HPDE6-E6E7 (cell line): ENCODE measurements at regions not wholly inside any gene's neighbourhood (a gene's known extent, or its start where the extent isn't known, plus 50 kb on each side); places are given as distances from the start of the nearest gene placed in this dataset.
A peak's percentile ranks its signal among the peaks of the same experiment; 100 is the strongest.

Experiments used
- DNase-seq: peaks from one replicate; pipeline ENCODE4 v3.0.0; 2011; ENCODE audit warnings: missing footprints; ENCODE audit errors: extremely low spot score

DNA sequence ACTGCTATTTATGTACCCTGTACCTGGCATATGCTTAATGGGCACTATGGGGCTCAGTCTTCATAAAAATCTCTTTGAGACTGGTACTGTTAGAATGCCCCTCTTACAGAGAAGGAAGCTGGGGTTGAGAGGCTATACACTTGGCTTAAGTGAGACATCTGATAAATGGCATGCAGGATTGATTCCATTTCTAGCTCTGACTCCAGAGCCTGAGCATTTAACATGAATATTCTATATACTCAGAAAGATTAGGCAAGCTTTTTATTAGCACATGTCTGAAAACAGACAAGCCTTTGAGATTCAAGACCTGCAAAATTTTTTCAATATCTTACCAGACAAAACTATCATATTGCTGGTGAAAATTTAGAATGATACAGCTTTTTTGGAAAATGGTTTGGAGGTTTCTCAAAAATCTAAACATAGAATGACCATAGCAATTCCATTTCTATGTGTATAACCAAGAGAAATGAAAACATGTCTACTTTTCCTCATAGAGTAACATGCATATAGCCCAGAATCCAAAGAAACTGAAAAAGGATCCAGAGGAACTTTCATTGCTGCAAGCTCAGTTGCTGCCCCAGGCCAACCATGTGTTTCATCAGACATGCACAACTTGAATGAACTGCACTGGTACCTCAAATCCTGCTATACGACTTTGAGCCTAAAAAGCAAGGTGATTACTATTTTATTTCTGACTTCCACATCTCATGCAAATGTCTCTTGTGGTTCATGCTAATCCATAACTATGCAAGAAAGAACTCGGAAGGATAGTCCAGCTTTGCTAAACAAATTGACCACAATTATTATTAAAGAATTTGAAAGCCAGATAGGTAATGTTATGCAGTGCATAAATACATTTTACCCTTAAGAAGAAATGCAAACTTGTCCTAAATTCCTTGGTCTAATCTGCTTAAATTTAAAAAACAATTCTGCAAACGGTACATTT is 389.0 kb upstream of the GRIA1 start:
- no peak for DNase-seq

DNA sequence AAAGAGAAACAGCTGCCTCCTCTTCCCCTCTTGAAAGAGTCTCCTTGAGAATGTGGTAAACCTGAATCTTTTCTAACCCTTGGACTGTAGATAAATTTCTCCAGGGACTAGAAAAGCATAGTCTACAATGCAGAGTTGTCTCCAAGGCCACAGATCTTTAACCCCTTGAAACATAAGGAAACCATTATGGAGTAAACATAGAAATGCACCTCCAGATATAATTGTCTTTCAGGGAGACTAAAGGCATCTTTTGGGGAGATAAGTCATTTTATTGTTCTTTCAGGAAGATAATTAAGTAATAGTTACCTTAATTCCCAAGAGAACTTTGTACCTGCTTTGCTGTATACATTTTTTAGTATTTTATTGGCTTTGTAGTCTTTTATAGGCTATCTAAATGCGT is 373.6 kb upstream of the GRIA1 start:
- no peak for DNase-seq

DNA sequence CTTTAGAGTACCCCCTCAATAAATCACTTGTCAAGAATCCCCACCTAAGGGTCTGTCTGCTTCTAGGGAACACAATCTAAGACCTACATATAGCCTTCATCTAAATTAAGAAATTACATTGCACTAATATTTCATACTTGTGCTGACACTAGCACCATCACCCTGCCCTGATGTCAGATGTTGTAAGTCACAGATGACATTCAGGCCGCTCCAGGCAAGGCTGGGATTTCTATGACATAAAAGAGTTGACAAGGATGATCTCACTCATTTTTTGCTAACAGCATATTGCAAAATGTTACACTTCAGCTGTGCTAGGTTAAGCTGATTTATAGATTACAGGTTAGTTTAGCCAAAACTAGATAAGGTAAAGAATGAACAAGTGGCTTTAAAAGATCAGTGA is 372.5 kb upstream of the GRIA1 start:
- no peak for DNase-seq

DNA sequence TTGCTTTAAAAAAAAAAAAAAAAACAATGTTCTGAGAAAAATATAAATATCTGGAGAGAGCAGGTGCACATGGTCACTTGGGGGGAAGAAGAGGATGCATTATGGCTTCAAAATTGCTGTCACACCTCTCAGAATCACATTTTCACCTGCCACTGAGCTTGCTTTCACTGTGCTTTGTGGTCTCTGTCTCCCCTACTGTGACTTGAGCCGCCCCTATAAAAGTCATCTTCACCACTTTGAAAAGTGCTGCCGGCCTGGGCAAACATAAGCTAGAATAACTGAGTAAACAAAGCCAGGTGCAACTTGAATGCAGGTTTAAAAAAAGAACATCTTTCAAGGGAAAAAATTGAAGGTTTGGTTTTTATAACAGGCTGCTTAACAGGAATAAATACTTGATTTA is 368.1 kb upstream of the GRIA1 start:
- no peak for DNase-seq

DNA sequence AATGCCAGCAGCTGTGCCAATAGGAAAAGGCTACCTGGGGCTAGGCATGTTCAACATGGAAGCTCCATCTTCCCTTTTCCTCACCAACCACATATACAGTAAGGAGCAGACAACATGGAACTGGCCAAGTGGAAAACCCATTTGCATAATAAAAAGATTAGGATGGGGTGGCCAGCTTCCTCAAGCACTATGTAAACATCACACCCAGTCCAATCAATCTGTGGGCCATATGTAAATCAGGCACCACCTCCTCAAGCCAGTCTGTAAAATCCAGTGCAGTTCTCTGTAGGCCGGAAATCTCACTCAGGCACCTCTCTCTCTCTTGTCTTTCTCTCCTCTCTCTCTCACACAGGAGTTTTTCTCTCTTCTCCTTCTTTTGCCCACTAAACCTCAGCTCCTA is 360.2 kb upstream of the GRIA1 start:
- no peak for DNase-seq

DNA sequence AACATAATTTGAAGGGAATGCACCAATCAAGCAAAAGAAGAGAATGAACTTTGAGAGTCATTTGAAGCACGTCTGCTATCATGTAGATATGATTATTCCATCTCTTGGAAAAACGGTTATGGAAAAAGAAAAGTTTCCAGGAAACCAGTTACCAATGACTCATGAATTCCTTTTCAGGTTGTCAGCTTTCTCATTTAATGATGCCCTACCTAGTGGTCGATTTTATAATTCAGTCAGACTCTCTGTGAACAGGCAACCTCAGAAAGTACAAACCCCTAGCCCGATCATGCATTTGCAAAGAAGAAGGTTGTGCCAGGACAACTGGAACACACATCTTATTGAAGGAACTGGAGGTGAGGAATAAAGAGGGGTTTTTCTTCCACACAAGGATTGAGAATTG is 355.1 kb upstream of the GRIA1 start:
- peak; percentile 40 for DNase-seq

DNA sequence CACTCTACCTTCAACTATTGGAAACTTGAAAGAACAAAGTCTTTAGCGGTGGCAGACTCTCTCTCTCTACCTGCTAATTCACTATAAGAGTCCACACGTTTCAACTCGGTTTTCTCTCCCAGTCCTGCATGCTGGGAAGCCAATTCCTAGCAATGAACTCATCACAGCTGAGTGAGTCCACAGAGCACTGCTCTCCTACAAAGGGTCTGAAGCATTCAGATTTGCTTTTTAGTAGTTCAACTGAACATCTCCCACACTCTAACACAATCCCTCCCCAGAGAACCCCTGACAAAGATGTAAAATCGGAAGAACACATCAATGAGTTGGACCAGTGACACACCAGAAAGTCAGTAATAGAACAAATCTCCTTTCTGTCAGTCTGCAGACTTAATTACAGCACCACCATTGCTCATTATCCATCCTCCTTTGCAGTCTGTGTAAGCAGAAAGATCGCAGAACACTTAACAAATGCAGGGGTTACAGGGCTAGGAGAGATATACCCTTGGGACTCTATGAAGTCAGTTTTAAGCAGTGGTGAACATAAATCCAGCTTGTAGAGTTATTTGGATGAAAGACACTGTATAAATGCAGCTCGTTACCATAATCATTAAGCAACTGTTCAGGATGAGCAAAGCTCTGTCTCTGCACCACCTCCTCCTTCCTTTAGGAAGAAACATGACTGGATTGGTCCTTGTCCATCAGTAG is 353.4 kb upstream of the GRIA1 start:
- DNase-seq: no peak

DNA sequence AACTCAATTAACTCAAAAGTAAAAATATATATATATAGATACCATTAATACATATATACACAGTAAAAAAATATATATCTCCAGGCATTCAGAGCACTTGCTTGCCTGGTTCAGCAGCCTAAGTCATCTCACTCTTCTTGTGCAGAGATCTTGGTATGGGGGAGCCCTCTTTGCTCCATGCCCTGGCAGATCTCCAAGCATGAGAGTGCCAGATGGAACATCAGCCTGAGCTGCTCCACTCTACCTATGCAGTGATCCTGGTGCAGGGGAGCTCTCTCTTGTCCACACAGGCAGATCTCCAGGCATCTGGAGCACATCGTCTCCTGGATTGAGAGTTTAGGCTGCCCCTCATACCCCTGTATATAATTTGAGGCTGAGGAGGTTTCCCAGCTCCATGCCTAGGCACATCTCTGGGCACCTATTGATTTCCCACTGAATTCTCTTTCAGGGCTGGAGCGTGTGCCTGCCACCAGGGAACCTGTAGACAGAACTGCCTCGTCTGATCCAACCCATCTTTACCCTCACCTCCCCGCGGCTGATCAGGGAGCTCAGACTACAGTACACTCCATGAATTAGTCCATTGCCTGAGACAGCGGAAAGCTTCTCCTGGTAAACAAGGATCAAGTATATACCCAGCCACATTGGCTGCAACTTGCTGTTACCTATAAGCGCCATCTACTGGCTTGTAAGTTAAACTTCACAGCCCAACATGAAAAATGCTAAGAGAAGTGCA is 342.4 kb upstream of the GRIA1 start:
- DNase-seq: peak; percentile 43

DNA sequence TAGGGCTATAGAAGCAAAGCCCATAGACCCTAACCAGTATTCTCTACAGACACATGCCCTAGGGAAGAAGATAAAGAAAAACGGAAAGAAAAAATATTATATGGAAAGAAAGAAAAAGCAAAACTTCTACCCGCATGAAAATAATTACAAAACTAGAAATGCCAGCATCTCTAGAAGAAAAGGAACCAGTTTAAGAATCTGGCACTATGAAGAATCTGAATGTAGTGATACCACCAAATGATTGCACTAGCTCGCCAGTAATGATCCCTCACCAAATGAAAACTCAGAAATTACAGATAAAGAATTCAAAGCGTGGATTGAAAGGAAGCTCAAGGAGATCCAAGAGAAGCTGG is 341.9 kb upstream of the GRIA1 start:
- DNase-seq: no peak

DNA sequence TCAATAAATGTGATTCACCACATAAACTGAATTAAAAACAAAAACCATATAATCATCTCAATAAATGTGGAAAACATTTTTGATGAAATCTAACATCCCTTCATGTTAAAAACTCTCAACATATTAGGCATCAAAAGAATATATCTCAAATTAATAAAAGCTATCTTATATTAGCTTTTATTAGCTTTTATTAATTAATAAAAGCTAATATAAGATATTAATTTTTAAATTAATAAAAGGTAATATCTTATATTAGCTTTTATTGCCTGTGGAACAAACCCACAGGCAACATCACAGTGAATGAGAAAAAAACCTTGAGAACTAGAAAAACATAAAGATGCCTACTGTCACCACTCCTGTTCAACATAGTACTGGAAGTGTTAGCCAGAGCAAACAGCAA is 338.9 kb upstream of the GRIA1 start:
- no peak for DNase-seq

DNA sequence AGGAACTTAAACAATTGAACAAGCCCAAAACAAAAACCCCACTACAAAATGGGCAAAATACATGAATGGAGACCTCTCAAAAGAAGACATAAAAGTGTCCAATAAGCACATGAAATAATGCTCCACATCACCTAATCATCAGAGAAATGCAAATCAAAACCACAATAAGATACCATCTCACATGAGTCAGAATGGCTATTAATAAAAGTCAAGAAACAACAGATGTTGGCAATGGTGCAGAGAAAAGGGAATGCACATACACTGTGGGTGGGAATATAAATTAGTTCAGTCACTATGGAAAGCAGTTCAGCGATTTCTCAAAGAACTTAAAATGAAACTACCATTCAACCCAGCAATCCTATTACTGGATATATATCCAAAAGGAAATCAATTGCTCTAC is 337.4 kb upstream of the GRIA1 start:
- DNase-seq: no peak

DNA sequence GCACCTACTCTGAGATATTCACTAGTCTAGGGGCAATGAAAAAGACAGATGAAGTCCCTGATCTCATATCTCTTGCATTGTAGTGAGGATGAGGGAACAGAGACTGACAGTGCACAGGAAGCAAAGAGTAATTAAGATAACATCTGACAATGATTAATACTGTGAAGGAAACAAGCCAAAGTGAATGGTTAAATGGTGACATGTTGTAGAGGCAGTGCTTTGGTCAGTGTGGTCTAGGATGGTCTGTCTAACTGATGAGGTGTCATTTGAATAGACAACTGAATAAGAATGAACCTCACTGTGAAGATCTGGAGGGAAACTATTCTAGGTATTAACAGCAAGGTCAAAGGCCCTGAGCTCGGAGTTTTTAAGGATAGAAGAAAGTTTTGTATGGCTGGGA is 333.3 kb upstream of the GRIA1 start:
- no peak for DNase-seq

DNA sequence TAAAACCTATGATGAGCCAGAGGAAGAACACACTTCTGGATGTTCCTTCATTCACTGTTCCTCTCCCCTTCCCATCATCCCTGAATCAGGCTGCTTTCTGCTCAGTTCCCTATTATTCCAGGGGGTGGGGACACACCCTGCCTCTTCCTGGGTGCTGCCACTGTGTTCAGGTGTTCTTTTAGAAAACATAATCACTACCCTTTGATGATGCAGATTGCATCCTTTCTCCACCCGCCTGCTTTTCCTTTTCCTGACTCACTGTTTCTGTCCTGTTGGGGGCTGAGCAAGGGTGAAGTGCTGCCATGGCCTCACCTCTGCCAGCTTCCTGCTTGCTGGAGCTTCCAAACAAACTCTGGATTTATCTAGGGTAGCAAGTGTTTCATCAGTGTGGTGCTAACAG is 331.9 kb upstream of the GRIA1 start:
- DNase-seq: no peak

DNA sequence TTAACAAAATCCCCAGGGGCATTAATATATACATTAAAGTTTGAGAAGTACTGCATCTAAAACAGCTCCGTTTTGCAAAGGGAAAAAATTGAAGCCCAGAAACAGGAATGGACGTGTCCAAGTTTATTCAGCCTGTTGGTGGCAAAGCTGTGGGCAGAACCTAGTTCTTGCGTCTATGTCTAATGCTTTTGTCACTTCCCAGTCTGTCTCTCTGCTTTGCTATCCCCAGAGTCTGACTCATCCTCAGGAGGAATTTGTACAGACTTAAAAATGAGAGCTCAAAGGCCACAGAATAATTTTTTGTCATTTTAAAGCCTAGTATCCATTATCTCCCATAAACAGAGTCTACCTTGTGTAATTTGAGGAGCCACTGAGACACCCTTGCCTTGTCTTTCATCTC is 330.9 kb upstream of the GRIA1 start:
- DNase-seq: peak; percentile 26

DNA sequence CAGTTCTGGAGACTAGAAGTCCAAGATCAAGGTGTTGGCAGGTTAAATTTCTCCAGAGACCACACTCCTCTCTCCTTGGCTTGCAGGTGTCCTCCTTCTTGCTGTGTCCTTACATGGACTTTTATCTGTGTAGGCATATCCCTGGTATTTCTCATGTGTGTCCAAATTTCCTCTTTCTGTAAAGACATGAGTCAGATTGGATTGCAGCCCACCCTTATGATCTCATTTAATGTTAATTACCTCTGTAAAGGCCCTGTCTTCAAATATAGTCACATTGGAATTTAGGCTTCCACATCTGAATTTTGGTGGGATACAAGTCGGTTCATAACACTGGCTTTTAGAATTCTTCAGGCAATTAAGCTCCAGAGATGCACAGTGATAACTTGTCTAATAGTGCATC is 322.2 kb upstream of the GRIA1 start:
- DNase-seq: no peak

DNA sequence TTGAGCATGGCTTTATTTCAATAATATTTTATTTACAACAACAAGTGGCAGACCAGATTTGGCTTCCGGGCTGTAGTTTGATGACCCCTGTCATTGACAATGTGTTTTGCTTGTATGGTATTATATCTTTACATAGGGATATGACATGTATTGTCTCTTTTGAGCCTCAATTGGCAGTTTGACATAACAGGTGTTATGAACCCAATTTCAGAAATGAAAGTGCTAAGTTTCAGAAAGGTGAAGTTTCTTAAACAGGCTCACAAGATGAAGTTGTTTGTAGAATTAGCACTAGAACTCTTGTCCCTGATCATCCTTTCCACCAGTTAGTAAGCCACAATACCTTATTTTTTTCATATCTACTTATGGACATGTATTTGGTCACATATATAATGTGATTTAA is 303.0 kb upstream of the GRIA1 start:
- no peak for DNase-seq

DNA sequence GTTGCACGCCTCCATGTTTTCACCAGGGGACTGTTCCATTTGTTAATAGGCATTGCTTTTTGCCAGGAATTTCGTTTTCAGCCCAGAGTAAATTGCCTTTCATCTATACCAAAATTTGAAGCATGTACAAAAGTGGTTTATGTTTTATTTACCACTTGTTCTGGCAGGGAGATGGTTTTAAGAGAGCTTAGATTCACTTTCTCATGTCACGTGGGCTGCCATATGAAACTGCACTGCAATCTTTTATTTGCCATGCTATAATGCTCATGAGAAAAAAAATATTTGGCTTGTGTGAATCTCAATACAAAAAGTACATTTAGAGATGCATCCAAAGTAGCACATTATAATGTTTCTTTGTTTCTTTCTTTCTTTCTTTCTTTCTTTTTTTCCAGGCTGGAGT is 284.1 kb upstream of the GRIA1 start:
- DNase-seq: no peak

DNA sequence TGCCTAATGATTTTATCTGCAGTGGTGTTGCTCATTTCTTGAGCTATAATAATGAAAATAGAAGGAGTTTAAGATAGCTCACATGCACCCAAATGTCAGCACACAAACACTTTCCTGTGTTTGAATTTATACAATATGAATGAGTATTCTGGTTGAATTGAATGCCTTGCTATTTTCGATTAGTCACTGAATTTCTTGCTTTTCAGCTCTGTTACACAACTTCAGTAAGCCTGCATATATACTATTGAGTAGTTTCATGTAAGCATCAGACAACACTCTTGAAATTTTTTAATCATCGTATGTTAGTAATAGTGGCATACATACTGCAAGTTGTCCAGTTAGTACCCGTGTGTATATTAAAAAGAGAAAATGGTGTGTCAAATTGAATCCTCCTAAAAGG is 281.5 kb upstream of the GRIA1 start:
- DNase-seq: no peak

DNA sequence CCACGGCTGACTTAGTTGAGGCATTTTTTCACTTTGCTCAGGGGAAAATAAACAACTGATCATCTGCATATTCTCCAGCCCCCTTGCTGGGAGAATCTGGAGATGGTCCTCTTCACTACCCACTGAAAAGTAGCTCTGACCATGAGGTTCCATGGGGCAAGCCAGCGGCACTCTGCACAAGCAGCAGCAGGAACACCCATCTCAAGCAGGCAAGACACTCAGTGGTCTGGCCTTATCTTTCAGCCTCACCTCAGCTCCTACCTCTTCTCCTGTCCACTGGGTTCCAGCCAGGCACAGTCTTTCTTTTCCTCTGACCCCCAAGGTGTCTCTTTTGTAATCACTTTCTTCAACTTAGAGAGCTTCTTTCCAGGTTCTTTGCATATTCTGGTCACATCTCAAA is 280.8 kb upstream of the GRIA1 start:
- DNase-seq: no peak

DNA sequence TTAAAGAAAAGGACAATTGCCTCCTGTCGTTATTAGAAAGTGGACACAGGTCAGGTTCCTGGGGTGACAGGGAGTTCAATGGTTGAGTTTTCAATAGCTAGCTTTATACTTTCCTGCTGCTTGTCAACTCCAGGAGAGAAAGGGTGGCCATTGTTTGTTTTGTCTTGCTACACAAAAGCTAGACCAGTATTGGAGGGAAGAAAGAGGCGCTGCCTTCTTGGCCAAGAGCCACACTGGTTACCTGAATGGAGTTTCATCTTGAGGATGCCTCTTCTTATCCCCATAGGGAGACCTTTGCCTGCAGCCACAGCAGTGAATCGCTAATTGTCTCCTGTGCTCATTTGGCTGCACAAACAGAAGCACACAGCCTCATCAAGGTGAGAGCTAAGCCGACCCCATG is 279.4 kb upstream of the GRIA1 start:
- DNase-seq: no peak

DNA sequence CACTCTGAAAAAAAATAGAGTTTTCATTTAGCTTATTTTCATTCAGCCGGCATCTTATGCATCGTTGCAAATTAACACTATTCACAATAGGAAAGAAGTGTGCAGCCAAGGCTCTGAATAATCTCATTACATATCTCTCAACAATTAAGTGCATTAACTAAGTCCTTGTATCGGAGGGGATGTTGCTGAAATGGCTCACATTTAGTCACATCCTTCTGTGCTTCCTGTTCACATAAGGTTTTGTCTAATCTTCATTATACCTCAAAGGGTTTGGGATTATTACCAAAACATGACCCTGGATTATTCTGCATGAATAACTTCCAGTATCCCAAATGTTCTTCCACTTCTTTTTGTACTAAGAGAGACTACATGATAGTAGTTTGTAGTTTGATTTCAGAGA is 278.0 kb upstream of the GRIA1 start:
- DNase-seq: no peak

DNA sequence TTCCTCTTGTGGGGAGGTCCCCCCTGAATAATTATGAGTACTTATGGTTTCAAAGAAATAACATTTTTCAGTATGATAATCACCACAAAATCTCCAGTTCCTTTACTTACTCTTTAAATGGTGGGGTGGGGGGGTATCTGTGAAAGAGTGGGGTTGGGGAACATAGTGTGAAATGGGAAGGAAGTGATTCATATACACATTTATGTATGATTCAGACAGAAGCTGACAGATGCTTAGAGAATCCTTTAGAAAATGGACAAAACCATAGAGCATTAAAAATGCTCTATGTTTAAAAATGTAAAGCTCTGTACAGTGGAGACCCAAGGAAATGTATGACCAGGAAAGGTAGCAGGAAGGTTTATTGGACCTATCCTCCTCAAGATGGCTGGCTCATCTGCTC is 267.5 kb upstream of the GRIA1 start:
- peak; percentile 51 for DNase-seq

DNA sequence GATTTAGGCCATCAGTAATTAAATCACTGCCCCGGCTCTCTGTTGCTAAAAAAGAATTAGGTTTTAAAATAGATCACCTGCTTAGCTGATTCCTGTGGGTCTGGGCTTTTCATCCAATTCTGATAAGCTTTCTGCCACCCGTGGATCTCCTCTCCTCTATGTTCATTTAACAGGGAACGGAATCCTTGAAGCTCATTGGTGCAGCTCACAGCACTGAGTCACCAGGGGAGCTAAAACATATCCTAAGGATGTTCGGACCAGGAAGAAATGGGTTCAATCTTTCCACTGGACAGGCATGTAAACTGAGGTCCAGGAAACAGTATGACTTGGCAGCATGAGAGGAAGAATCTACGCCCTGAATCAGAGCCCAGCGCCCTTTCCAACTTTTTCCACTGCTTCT is 267.1 kb upstream of the GRIA1 start:
- no peak for DNase-seq
